WERI-Rb-1 (cell line): ENCODE measurements at regions not wholly inside any gene's neighbourhood (a gene's known extent, or its start where the extent isn't known, plus 50 kb on each side); places are given as distances from the start of the nearest gene placed in this dataset.

Experiments used
- DNase-seq: peaks from one replicate; pipeline ENCODE4 v3.0.0-alpha.2; 2020
- H3K27ac ChIP-seq: fragments of 250-450 bp; sonication (Bioruptor Pico); 2 replicates; pipeline ENCODE4 v1.5.1; 2020; ENCODE audit warnings: mild to moderate bottlenecking, moderate library complexity
- H3K27me3 ChIP-seq: fragments of 250-450 bp; sonication (Bioruptor Pico); 2 replicates; pipeline ENCODE4 v1.5.1; 2021; ENCODE audit warnings: mild to moderate bottlenecking, low read depth, moderate library complexity; ENCODE audit not compliant: insufficient read depth, severe bottlenecking
- H3K36me3 ChIP-seq: fragments of 250-450 bp; sonication (Bioruptor Pico); 2 replicates; pipeline ENCODE4 v1.5.1; 2020; ENCODE audit warnings: mild to moderate bottlenecking, moderate library complexity
- H3K4me3 ChIP-seq: 2 replicates; pipeline ENCODE4 v1.5.1; 2011; ENCODE audit warnings: low read depth, mild to moderate bottlenecking, control low read depth, low read length
- H3K9me3 ChIP-seq: fragments of 250-450 bp; sonication (Bioruptor Pico); 2 replicates; pipeline ENCODE4 v1.5.1; 2021; ENCODE audit warnings: mild to moderate bottlenecking, moderate library complexity; ENCODE audit not compliant: severe bottlenecking
- TF ChIP-seq, protein P1 (sequence below): IDR thresholded peaks from 2 replicates; pipeline ENCODE4 v1.5.1; 2011; ENCODE audit warnings: low read depth, mild to moderate bottlenecking, control low read depth, inconsistent platforms, low read length

DNA sequence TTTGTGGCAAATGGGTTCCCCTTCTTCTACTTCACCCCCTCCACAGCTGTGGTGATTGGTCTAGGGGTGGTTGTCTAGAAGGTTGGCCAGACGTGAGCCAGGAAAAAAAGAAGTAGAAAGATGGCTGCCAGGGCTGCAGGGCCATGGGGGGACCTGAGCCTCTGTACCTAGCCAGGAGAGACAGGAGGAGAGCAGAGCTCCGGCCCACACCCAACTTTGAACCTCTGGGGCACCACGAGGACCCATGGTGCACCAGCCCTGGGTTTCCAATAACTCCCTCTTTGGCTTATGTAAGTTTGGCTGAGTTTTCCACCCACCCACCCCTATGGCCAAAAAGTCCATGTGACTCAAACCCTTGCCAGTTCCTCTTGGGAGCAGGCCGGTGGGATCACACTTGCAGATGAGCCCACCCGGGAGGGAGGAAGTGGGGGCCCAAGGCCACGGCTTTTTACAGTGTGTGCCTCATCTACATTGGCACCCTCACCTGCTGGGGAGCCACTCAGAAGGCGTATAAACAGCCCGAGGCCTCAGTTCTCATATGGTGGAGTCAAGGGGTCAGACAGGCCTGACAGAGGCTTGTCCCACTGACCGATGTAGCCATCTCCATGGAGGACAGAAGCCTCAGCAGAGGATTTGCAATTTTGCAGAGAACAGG is 293.1 kb upstream of the HDAC4 start:
- no peaks in the 10 kb centered on the region for H3K36me3 ChIP-seq
- DNase-seq, result no peak
- TF ChIP-seq, protein P1, sequence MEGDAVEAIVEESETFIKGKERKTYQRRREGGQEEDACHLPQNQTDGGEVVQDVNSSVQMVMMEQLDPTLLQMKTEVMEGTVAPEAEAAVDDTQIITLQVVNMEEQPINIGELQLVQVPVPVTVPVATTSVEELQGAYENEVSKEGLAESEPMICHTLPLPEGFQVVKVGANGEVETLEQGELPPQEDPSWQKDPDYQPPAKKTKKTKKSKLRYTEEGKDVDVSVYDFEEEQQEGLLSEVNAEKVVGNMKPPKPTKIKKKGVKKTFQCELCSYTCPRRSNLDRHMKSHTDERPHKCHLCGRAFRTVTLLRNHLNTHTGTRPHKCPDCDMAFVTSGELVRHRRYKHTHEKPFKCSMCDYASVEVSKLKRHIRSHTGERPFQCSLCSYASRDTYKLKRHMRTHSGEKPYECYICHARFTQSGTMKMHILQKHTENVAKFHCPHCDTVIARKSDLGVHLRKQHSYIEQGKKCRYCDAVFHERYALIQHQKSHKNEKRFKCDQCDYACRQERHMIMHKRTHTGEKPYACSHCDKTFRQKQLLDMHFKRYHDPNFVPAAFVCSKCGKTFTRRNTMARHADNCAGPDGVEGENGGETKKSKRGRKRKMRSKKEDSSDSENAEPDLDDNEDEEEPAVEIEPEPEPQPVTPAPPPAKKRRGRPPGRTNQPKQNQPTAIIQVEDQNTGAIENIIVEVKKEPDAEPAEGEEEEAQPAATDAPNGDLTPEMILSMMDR, result no peak
- H3K27ac ChIP-seq, result no peak overlapping the region
- H3K9me3 ChIP-seq, result no peaks in the 10 kb centered on the region
- peaks cover 82% of the 10 kb centered on the region for H3K27me3 ChIP-seq
- H3K4me3 ChIP-seq, result no peak overlapping the region

DNA sequence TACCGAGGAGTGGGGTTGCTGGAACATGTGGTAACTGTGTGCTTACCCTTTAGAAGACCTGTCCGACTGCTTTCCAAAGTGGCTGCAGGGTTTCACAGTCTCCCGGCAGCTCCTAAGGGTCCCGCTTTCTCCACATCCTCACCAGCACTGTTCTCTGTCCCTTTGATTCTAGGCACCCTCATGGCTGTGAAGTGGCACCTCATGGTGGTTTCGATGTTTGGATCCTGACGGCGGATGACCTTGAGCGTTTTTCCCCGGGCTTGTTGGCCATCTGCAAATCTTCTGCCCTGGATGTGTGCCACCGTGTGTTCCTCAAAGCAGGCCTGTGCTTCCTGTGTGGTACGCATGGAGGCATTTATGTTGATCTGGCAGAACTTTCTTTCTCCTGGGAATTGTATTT is 292.5 kb upstream of the HDAC4 start:
- H3K36me3 ChIP-seq, result no peaks in the 10 kb centered on the region
- no peaks in the 10 kb centered on the region for H3K9me3 ChIP-seq
- peaks cover 86% of the 10 kb centered on the region for H3K27me3 ChIP-seq
- TF ChIP-seq, protein P1, result no peak
- DNase-seq, result no peak
- no peak overlapping the region for H3K4me3 ChIP-seq
- no peak overlapping the region for H3K27ac ChIP-seq

DNA sequence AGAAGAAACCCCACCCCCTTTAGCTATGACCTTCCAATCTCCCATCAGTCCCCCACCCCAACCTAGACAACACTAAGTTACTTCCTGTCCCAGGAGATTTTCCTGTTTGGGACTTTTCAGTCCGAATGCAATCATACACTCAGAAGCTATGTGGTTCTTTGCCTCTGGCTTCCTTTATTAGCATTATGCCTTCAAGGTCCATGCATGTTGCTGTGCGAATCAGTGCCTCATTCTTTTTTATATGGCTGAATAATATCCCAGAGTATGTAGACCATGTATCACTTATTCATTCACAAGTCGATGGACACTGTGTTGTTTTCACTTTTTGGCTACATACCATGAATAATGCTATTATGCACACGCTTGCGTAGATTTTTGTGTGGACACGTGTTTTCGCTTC is 292.1 kb upstream of the HDAC4 start:
- TF ChIP-seq, protein P1, result no peak
- peaks cover 86% of the 10 kb centered on the region for H3K27me3 ChIP-seq
- no peak overlapping the region for H3K4me3 ChIP-seq
- no peaks in the 10 kb centered on the region for H3K9me3 ChIP-seq
- no peaks in the 10 kb centered on the region for H3K36me3 ChIP-seq
- DNase-seq, result no peak
- no peak overlapping the region for H3K27ac ChIP-seq

DNA sequence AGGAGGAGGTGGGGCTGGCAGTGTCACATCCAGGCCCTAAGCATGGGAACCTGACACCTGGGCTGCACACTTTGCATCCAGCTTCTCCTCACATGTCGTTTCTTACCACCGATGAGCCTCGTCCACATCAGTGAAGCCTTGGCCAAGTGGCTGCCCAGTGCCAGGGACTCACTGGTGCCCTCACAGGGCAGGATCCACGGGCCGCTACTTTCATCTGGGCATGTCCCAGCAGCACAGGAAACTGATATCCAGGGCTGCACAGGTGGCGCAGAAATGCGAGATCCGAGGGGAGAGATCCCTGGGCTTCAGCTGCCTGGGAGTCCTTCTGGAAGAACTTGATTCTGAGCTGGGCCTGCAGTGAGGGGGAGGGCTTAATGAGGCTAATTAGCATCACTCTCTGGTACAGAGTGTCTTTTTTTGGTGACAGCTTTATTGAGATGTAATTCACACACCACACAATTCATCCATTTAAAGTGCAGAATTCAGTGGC is 291.6 kb upstream of the HDAC4 start:
- peaks cover 86% of the 10 kb centered on the region for H3K27me3 ChIP-seq
- no peak overlapping the region for H3K4me3 ChIP-seq
- H3K9me3 ChIP-seq, result no peaks in the 10 kb centered on the region
- DNase-seq, result no peak
- TF ChIP-seq, protein P1, result no peak
- no peaks in the 10 kb centered on the region for H3K36me3 ChIP-seq
- no peak overlapping the region for H3K27ac ChIP-seq

DNA sequence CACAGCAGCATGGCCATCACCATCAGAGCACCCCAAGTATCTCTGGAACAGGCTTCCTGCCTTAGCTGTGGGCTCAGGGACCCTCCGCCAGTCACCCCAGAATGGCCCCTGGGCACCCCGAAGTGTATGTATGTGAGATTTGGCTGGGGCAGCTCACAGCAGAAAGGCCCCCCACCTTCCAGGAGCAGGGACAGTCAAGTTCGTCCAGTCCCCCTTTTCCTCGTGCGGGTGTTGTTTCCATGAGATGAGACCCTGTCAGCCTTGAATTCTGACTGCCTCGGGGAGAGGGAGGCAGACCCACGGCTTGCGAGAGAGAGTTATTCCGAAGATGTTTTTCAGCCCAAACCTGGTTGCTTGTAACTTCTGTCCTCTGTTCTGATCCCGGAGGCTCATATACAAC is 290.9 kb upstream of the HDAC4 start:
- Histone ChIP-seq H3K9me3 (no peaks in the 10 kb centered on the region), H3K27ac (no peak overlapping the region), H3K36me3 (no peaks in the 10 kb centered on the region), H3K27me3 (peaks cover 86% of the 10 kb centered on the region), H3K4me3 (no peak overlapping the region)
- no peak for DNase-seq
- TF ChIP-seq, protein P1, result no peak
